Nephron (organoid): ENCODE measurements at regions not wholly inside any gene's neighbourhood (a gene's known extent, or its start where the extent isn't known, plus 50 kb on each side); places are given as distances from the start of the nearest gene placed in this dataset.

ENCODE experiments used
- H3K27ac Mint-ChIP-seq, 3 experiments: 2 replicates each; pipeline ENCODE4 v1.8.0; 2020; ENCODE audit warnings: mixed read lengths in 3 of 3, mild to moderate bottlenecking in 2 of 3, moderate library complexity in 1 of 3
- H3K27me3 Mint-ChIP-seq: 2 replicates; pipeline ENCODE4 v1.8.0; 2021; ENCODE audit warnings: low read depth, mild to moderate bottlenecking, moderate library complexity, mixed read lengths
- H3K36me3 Mint-ChIP-seq: 2 replicates; pipeline ENCODE4 v1.8.0; 2020; ENCODE audit warnings: low read depth, mixed read lengths
- H3K4me1 Mint-ChIP-seq: 2 replicates; pipeline ENCODE4 v1.8.0; 2020; ENCODE audit warnings: mixed read lengths
- H3K4me3 Mint-ChIP-seq, 3 experiments: 2 replicates each; pipeline ENCODE4 v1.8.0; 2020; ENCODE audit warnings: mild to moderate bottlenecking in 3 of 3, mixed read lengths in 3 of 3, moderate library complexity in 2 of 3
- H3K9me3 Mint-ChIP-seq: 2 replicates; pipeline ENCODE4 v1.8.0; 2020; ENCODE audit warnings: mixed read lengths
- TF ChIP-seq, protein P1 (sequence below), 3 experiments: fragments of 200-600 bp; sonication (generic); IDR thresholded peaks; one replicate each; pipeline ENCODE4 v1.5.0; 2021; ENCODE audit warnings: antibody characterized with exemption in 3 of 3; ENCODE audit not compliant: unreplicated experiment in 3 of 3

- Mint-ChIP-seq H3K4me1 (peaks cover 8% of the 10 kb centered on the region), H3K27me3 (peaks cover 34% of the 10 kb centered on the region)
- TF ChIP-seq, protein P1, sequence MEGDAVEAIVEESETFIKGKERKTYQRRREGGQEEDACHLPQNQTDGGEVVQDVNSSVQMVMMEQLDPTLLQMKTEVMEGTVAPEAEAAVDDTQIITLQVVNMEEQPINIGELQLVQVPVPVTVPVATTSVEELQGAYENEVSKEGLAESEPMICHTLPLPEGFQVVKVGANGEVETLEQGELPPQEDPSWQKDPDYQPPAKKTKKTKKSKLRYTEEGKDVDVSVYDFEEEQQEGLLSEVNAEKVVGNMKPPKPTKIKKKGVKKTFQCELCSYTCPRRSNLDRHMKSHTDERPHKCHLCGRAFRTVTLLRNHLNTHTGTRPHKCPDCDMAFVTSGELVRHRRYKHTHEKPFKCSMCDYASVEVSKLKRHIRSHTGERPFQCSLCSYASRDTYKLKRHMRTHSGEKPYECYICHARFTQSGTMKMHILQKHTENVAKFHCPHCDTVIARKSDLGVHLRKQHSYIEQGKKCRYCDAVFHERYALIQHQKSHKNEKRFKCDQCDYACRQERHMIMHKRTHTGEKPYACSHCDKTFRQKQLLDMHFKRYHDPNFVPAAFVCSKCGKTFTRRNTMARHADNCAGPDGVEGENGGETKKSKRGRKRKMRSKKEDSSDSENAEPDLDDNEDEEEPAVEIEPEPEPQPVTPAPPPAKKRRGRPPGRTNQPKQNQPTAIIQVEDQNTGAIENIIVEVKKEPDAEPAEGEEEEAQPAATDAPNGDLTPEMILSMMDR (IDR thresholded peaks at IDR 0.05; ENCODE audit: unreplicated experiment in 3 of 3) = no peak
These were observed 288.7 kb downstream of the LPIN1 start for GRCh38 chr2:12035029-12035720.

GRCh38 chr2:12035956-12036639 is 289.7 kb downstream of the LPIN1 start:
- no peaks in the 10 kb centered on the region for H3K36me3 Mint-ChIP-seq
- H3K27ac Mint-ChIP-seq = no peak overlapping the region

More at GRCh38 chr2:12035029-12035720, 288.7 kb downstream of the LPIN1 start:
- Mint-ChIP-seq H3K4me3 (no peak overlapping the region), H3K9me3 (no peaks in the 10 kb centered on the region), H3K36me3 (no peaks in the 10 kb centered on the region), H3K27ac (no peak overlapping the region)

DNA sequence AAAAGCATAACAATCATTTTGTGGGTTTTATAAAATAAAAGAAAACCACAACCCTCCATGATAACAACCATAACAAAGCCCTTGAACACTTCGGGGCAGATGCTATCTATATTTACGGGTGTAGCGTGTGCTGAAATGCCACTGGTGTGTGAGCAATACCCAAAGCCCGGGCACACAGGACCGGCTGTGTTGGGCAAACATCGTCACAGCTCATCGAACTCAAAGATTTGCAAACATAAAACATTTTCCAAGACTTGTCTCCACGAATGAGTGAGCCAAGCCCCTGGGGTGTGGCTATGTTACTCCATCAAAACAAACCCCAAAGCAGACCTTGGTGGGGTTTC is 290.2 kb downstream of the LPIN1 start:
- peaks cover 42% of the 10 kb centered on the region for H3K27me3 Mint-ChIP-seq
- H3K36me3 Mint-ChIP-seq = no peaks in the 10 kb centered on the region
- H3K4me3 Mint-ChIP-seq = no peak overlapping the region
- H3K4me1 Mint-ChIP-seq = peaks cover 8% of the 10 kb centered on the region
- H3K27ac Mint-ChIP-seq = no peak overlapping the region
- TF ChIP-seq, protein P1 (IDR thresholded peaks at IDR 0.05; ENCODE audit: unreplicated experiment in 3 of 3) = no peak
- no peaks in the 10 kb centered on the region for H3K9me3 Mint-ChIP-seq

More at GRCh38 chr2:12035956-12036639, 289.7 kb downstream of the LPIN1 start:
- H3K4me3 Mint-ChIP-seq = no peak overlapping the region
- H3K9me3 Mint-ChIP-seq = no peaks in the 10 kb centered on the region
- H3K27me3 Mint-ChIP-seq = peaks cover 42% of the 10 kb centered on the region
- peaks cover 8% of the 10 kb centered on the region for H3K4me1 Mint-ChIP-seq
- TF ChIP-seq, protein P1 (IDR thresholded peaks at IDR 0.05; ENCODE audit: unreplicated experiment in 3 of 3) = no peak

DNA sequence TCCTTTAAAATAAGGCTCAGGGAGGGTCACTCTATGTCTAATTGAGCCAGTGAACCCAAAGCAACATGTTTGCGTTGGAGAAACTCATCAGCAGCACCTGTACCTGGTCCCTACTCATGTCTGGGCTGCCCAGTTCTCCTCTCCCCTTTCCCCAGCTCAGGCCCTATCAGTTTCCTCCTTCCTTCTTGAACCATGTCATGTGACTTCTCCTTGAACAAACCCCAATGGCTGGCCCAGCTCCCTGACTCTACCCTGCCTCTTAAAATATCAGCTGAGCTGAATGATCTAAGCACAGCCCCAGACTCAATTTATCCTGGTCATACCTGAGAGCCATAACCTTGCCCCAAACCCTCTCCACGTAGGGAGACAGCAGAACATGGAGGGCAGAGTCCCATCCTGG is 290.9 kb downstream of the LPIN1 start:
- peaks cover 3% of the 10 kb centered on the region for H3K4me1 Mint-ChIP-seq
- TF ChIP-seq, protein P1 (IDR thresholded peaks at IDR 0.05; ENCODE audit: unreplicated experiment in 3 of 3) = no peak
- H3K27ac Mint-ChIP-seq = no peak overlapping the region
- no peaks in the 10 kb centered on the region for H3K36me3 Mint-ChIP-seq
- H3K4me3 Mint-ChIP-seq = no peak overlapping the region
- H3K9me3 Mint-ChIP-seq = no peaks in the 10 kb centered on the region
- peaks cover 43% of the 10 kb centered on the region for H3K27me3 Mint-ChIP-seq

GRCh38 chr2:12041236-12041635 is 294.8 kb downstream of the LPIN1 start:
- TF ChIP-seq, protein P1 (IDR thresholded peaks at IDR 0.05; ENCODE audit: unreplicated experiment in 3 of 3) = no peak
- Mint-ChIP-seq H3K36me3 (no peaks in the 10 kb centered on the region), H3K9me3 (no peaks in the 10 kb centered on the region), H3K4me3 (no peak overlapping the region), H3K4me1 (no peaks in the 10 kb centered on the region), H3K27me3 (peaks cover 51% of the 10 kb centered on the region), H3K27ac (no peak overlapping the region)

DNA sequence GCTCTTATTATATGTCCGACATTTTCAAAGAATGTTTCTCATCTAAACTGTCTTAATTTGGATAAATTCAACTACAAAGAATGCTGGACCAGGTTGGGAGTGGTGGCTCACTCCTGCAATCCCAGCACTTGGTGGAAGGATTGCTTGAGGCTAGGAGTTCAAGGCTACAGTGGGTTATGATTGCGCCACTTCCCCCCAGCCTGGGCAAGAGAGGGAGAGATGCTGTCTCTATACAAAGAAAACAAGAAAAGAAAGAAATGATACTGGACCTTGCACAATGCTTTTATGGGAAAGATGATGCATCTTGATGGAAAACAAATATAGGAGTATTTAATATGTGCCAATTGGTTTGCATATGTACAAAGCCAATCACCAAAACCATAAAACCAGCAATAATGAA is 296.7 kb downstream of the LPIN1 start:
- TF ChIP-seq, protein P1 (IDR thresholded peaks at IDR 0.05; ENCODE audit: unreplicated experiment in 3 of 3) = no peak
- no peaks in the 10 kb centered on the region for H3K9me3 Mint-ChIP-seq
- no peak overlapping the region for H3K27ac Mint-ChIP-seq
- H3K4me1 Mint-ChIP-seq = no peaks in the 10 kb centered on the region
- H3K4me3 Mint-ChIP-seq = no peak overlapping the region
- H3K36me3 Mint-ChIP-seq = no peaks in the 10 kb centered on the region
- H3K27me3 Mint-ChIP-seq = peaks cover 49% of the 10 kb centered on the region
